ENCODE measurements at regions not wholly inside any gene's neighbourhood (a gene's known extent, or its start where the extent isn't known, plus 50 kb on each side); places are given as distances from the start of the nearest gene placed in this dataset.

- Histone ChIP-seq H3K9me3 (ENCODE audit: control insufficient read depth in 1 of 2, low read length in 2 of 2) (no peaks in the 10 kb centered on the region), H3K27me3 (ENCODE audit: insufficient read depth, low read length) (no peaks in the 10 kb centered on the region), H3K4me3 (ENCODE audit: low read length in 2 of 2) (no peak overlapping the region), H3K36me3 (ENCODE audit: insufficient read depth, low read length) (no peaks in the 10 kb centered on the region), H3K27ac (ENCODE audit: low read depth, low read length) (no peak overlapping the region), H3K4me1 (ENCODE audit: insufficient read depth, low read length) (no peaks in the 10 kb centered on the region)
- H3K4me1 Mint-ChIP-seq: no peaks in the 10 kb centered on the region
- ChIA-PET CTCF (ENCODE audit: partially characterized antibody) (no interaction called here), POLR2A (ENCODE audit: partially characterized antibody) (no interaction called here)
- intact Hi-C loops (cut with micrococcal nuclease): no loop called here
- no peak for DNase-seq
- no peaks in the 10 kb centered on the region for H3K9me3 Mint-ChIP-seq
- no peaks in the 10 kb centered on the region for H3K36me3 Mint-ChIP-seq
- H3K27ac Mint-ChIP-seq: no peak overlapping the region
- H3K27me3 Mint-ChIP-seq: peaks cover 0 to 6% of the 10 kb centered on the region in 2 donors
- no peak overlapping the region for H3K4me3 Mint-ChIP-seq
These were observed 133.3 kb upstream of the MEX3C start for GRCh38 chr18:51330739-51331138.

- Mint-ChIP-seq H3K4me3 (no peak overlapping the region), H3K36me3 (no peaks in the 10 kb centered on the region), H3K27me3 (peaks cover 6 to 8% of the 10 kb centered on the region in 2 donors), H3K9me3 (peaks cover 0 to 2% (median 0%) of the 10 kb centered on the region in 8 donors), H3K4me1 (no peaks in the 10 kb centered on the region), H3K27ac (no peak overlapping the region)
- no peak for DNase-seq
- Histone ChIP-seq H3K27me3 (ENCODE audit: insufficient read depth, low read length) (peaks cover 3% of the 10 kb centered on the region), H3K4me1 (ENCODE audit: insufficient read depth, low read length) (no peaks in the 10 kb centered on the region), H3K27ac (ENCODE audit: low read depth, low read length) (no peak overlapping the region), H3K4me3 (ENCODE audit: low read length in 2 of 2) (no peak overlapping the region), H3K9me3 (ENCODE audit: control insufficient read depth in 1 of 2, low read length in 2 of 2) (no peaks in the 10 kb centered on the region), H3K36me3 (ENCODE audit: insufficient read depth, low read length) (no peaks in the 10 kb centered on the region)
- intact Hi-C loops (cut with micrococcal nuclease): no loop called here
- ChIA-PET CTCF (ENCODE audit: partially characterized antibody) (no interaction called here), POLR2A (ENCODE audit: partially characterized antibody) (no interaction called here)
These were observed 139.9 kb upstream of the MEX3C start for GRCh38 chr18:51337406-51337805.

GRCh38 chr18:51339856-51340255, 142.4 kb upstream of the MEX3C start:
- intact Hi-C loops (cut with micrococcal nuclease): no loop called here
- H3K36me3 Mint-ChIP-seq: no peaks in the 10 kb centered on the region
- CTCF ChIA-PET (ENCODE audit: partially characterized antibody): no interaction called here
- Histone ChIP-seq H3K9me3 (ENCODE audit: control insufficient read depth in 1 of 2, low read length in 2 of 2) (no peaks in the 10 kb centered on the region), H3K36me3 (ENCODE audit: insufficient read depth, low read length) (no peaks in the 10 kb centered on the region), H3K27me3 (ENCODE audit: insufficient read depth, low read length) (peaks cover 3% of the 10 kb centered on the region), H3K4me3 (ENCODE audit: low read length in 2 of 2) (no peak overlapping the region), H3K27ac (ENCODE audit: low read depth, low read length) (no peak overlapping the region), H3K4me1 (ENCODE audit: insufficient read depth, low read length) (no peaks in the 10 kb centered on the region)
- H3K4me1 Mint-ChIP-seq: no peaks in the 10 kb centered on the region
- no peak for DNase-seq
- no peak overlapping the region for H3K27ac Mint-ChIP-seq
- H3K27me3 Mint-ChIP-seq: peaks cover 6 to 8% of the 10 kb centered on the region in 2 donors
- POLR2A ChIA-PET (ENCODE audit: partially characterized antibody): no interaction called here
- no peak overlapping the region for H3K4me3 Mint-ChIP-seq
- peaks cover 0 to 4% (median 0%) of the 10 kb centered on the region in 8 donors for H3K9me3 Mint-ChIP-seq

- Mint-ChIP-seq H3K4me3 (no peak overlapping the region), H3K4me1 (no peaks in the 10 kb centered on the region), H3K27ac (no peak overlapping the region), H3K27me3 (peaks cover 6 to 8% of the 10 kb centered on the region in 2 donors), H3K36me3 (no peaks in the 10 kb centered on the region), H3K9me3 (peaks cover 0 to 5% (median 0%) of the 10 kb centered on the region in 8 donors)
- Histone ChIP-seq H3K27me3 (ENCODE audit: insufficient read depth, low read length) (peaks cover 3% of the 10 kb centered on the region), H3K36me3 (ENCODE audit: insufficient read depth, low read length) (no peaks in the 10 kb centered on the region), H3K27ac (ENCODE audit: low read depth, low read length) (no peak overlapping the region), H3K4me3 (ENCODE audit: low read length in 2 of 2) (no peak overlapping the region), H3K4me1 (ENCODE audit: insufficient read depth, low read length) (no peaks in the 10 kb centered on the region), H3K9me3 (ENCODE audit: control insufficient read depth in 1 of 2, low read length in 2 of 2) (no peaks in the 10 kb centered on the region)
- POLR2A ChIA-PET (ENCODE audit: partially characterized antibody): no interaction called here
- intact Hi-C loops (cut with micrococcal nuclease): no loop called here
- CTCF ChIA-PET (ENCODE audit: partially characterized antibody): no interaction called here
- no peak for DNase-seq
These were observed 142.9 kb upstream of the MEX3C start for GRCh38 chr18:51340332-51340731.

GRCh38 chr18:51342815-51343214, 145.3 kb upstream of the MEX3C start:
- CTCF ChIA-PET (ENCODE audit: partially characterized antibody): no interaction called here
- no peaks in the 10 kb centered on the region for H3K36me3 Mint-ChIP-seq
- intact Hi-C loops (cut with micrococcal nuclease): no loop called here

GRCh38 chr18:51345848-51346391, 148.4 kb upstream of the MEX3C start:
- Mint-ChIP-seq H3K36me3 (no peaks in the 10 kb centered on the region), H3K4me3 (no peak overlapping the region), H3K4me1 (no peaks in the 10 kb centered on the region), H3K27ac (no peak overlapping the region), H3K9me3 (peaks cover 0 to 4% (median 0%) of the 10 kb centered on the region in 8 donors), H3K27me3 (peaks cover 2 to 7% of the 10 kb centered on the region in 2 donors)
- no peak for DNase-seq
- H3K27ac ChIP-seq (ENCODE audit: low read depth, low read length): no peak overlapping the region
- H3K36me3 ChIP-seq (ENCODE audit: insufficient read depth, low read length): no peaks in the 10 kb centered on the region
- no peak overlapping the region for H3K4me3 ChIP-seq (ENCODE audit: low read length in 2 of 2)
- H3K4me1 ChIP-seq (ENCODE audit: insufficient read depth, low read length): no peaks in the 10 kb centered on the region
- intact Hi-C loops (cut with micrococcal nuclease): no loop called here
- POLR2A ChIA-PET (ENCODE audit: partially characterized antibody): no interaction called here
- CTCF ChIA-PET (ENCODE audit: partially characterized antibody): no interaction called here
- no peaks in the 10 kb centered on the region for H3K9me3 ChIP-seq (ENCODE audit: control insufficient read depth in 1 of 2, low read length in 2 of 2)
- H3K27me3 ChIP-seq (ENCODE audit: insufficient read depth, low read length): no peaks in the 10 kb centered on the region

More at GRCh38 chr18:51342815-51343214, 145.3 kb upstream of the MEX3C start:
- Mint-ChIP-seq H3K4me1 (no peaks in the 10 kb centered on the region), H3K27me3 (peaks cover 2 to 3% of the 10 kb centered on the region in 2 donors), H3K4me3 (no peak overlapping the region), H3K27ac (no peak overlapping the region), H3K9me3 (peaks cover 0 to 4% (median 0%) of the 10 kb centered on the region in 8 donors)
- no peaks in the 10 kb centered on the region for H3K4me1 ChIP-seq (ENCODE audit: insufficient read depth, low read length)
- H3K27ac ChIP-seq (ENCODE audit: low read depth, low read length): no peak overlapping the region
- H3K27me3 ChIP-seq (ENCODE audit: insufficient read depth, low read length): peaks cover 3% of the 10 kb centered on the region
- H3K9me3 ChIP-seq (ENCODE audit: control insufficient read depth in 1 of 2, low read length in 2 of 2): no peaks in the 10 kb centered on the region
- no peak overlapping the region for H3K4me3 ChIP-seq (ENCODE audit: low read length in 2 of 2)
- H3K36me3 ChIP-seq (ENCODE audit: insufficient read depth, low read length): no peaks in the 10 kb centered on the region
- no peak for DNase-seq
- POLR2A ChIA-PET (ENCODE audit: partially characterized antibody): no interaction called here

- Histone ChIP-seq H3K36me3 (ENCODE audit: insufficient read depth, low read length) (no peaks in the 10 kb centered on the region), H3K4me1 (ENCODE audit: insufficient read depth, low read length) (no peaks in the 10 kb centered on the region), H3K9me3 (ENCODE audit: control insufficient read depth in 1 of 2, low read length in 2 of 2) (no peaks in the 10 kb centered on the region), H3K27ac (ENCODE audit: low read depth, low read length) (no peak overlapping the region), H3K27me3 (ENCODE audit: insufficient read depth, low read length) (no peaks in the 10 kb centered on the region), H3K4me3 (ENCODE audit: low read length in 2 of 2) (no peak overlapping the region)
- no peak for DNase-seq
- CTCF ChIA-PET (ENCODE audit: partially characterized antibody): no interaction called here
- Mint-ChIP-seq H3K27me3 (peaks cover 2 to 7% of the 10 kb centered on the region in 2 donors), H3K4me1 (no peaks in the 10 kb centered on the region), H3K36me3 (no peaks in the 10 kb centered on the region), H3K27ac (no peak overlapping the region), H3K9me3 (peaks cover 0 to 4% (median 0%) of the 10 kb centered on the region in 8 donors), H3K4me3 (no peak overlapping the region)
- POLR2A ChIA-PET (ENCODE audit: partially characterized antibody): no interaction called here
- intact Hi-C loops (cut with micrococcal nuclease): no loop called here
These were observed 148.9 kb upstream of the MEX3C start for GRCh38 chr18:51346404-51346803.

- ChIA-PET POLR2A (ENCODE audit: partially characterized antibody) (no interaction called here), CTCF (ENCODE audit: partially characterized antibody) (no interaction called here)
- intact Hi-C loops (cut with micrococcal nuclease): no loop called here
- Histone ChIP-seq H3K27ac (ENCODE audit: low read depth, low read length) (no peak overlapping the region), H3K4me1 (ENCODE audit: insufficient read depth, low read length) (no peaks in the 10 kb centered on the region), H3K36me3 (ENCODE audit: insufficient read depth, low read length) (no peaks in the 10 kb centered on the region), H3K4me3 (ENCODE audit: low read length in 2 of 2) (no peak overlapping the region), H3K9me3 (ENCODE audit: control insufficient read depth in 1 of 2, low read length in 2 of 2) (no peaks in the 10 kb centered on the region), H3K27me3 (ENCODE audit: insufficient read depth, low read length) (no peaks in the 10 kb centered on the region)
- DNase-seq: no peak
- H3K27ac Mint-ChIP-seq: no peak overlapping the region
- no peaks in the 10 kb centered on the region for H3K4me1 Mint-ChIP-seq
- H3K4me3 Mint-ChIP-seq: no peak overlapping the region
- peaks cover 0 to 2% (median 0%) of the 10 kb centered on the region in 8 donors for H3K9me3 Mint-ChIP-seq
- no peaks in the 10 kb centered on the region for H3K36me3 Mint-ChIP-seq
- H3K27me3 Mint-ChIP-seq: peaks cover 7 to 8% of the 10 kb centered on the region in 2 donors
These were observed 152.6 kb upstream of the MEX3C start for GRCh38 chr18:51350081-51350480.
